ENCODE measurements at regions not wholly inside any gene's neighbourhood (a gene's known extent, or its start where the extent isn't known, plus 50 kb on each side); places are given as distances from the start of the nearest gene placed in this dataset.

DNA sequence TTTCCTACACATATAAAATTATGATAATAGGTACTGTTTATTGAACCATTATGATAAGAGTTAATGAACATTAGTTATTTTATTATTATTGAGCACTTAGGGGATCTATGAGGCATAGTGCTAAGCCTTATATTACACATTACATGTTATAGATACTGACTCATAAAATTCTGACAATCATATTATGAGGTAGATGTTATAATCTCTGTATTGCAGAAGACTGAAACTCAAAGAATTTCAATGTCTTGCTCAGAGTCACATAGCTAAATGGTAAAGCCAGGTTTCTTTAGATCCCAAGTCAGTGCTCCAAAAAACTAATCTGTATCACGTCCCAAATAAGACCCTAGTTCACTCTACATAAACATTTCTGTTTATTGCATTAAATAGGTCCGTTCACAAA lies 207.2 kb upstream of the CNKSR2 start:
- no peak overlapping the region for H3K4me3 ChIP-seq (ENCODE audit: low read depth, low read length)
- TF ChIP-seq, protein P1, sequence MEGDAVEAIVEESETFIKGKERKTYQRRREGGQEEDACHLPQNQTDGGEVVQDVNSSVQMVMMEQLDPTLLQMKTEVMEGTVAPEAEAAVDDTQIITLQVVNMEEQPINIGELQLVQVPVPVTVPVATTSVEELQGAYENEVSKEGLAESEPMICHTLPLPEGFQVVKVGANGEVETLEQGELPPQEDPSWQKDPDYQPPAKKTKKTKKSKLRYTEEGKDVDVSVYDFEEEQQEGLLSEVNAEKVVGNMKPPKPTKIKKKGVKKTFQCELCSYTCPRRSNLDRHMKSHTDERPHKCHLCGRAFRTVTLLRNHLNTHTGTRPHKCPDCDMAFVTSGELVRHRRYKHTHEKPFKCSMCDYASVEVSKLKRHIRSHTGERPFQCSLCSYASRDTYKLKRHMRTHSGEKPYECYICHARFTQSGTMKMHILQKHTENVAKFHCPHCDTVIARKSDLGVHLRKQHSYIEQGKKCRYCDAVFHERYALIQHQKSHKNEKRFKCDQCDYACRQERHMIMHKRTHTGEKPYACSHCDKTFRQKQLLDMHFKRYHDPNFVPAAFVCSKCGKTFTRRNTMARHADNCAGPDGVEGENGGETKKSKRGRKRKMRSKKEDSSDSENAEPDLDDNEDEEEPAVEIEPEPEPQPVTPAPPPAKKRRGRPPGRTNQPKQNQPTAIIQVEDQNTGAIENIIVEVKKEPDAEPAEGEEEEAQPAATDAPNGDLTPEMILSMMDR (IDR thresholded peaks at IDR 0.05; ENCODE audit: low read depth, low read length, missing control alignments), result no peak
- in situ Hi-C loops (cut with HindIII; ENCODE audit: low sequenced_read_pairs), result no loop called here
- no peak for DNase-seq (ENCODE audit: low read depth)

DNA sequence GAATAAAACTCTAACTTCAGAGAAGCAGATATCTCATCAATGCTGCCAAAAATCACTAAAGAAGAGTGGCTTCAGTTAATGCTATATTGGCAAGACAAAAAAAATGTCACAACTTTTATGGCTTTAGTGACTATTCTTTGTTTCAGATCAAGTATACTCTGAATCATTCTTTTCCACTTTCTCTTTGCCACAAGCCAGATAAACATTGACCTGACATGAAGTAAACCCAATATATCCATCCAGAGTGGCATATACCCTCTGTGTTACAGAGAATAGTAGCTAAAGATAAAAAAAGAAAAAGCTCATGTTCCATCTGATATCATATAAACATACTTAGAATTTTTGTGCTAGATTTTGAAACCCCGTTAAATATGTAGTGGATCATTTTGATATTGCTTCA lies 206.7 kb upstream of the CNKSR2 start:
- TF ChIP-seq, protein P1 (IDR thresholded peaks at IDR 0.05; ENCODE audit: low read depth, low read length, missing control alignments), result no peak
- in situ Hi-C loops (cut with HindIII; ENCODE audit: low sequenced_read_pairs), result no loop called here
- no peak overlapping the region for H3K4me3 ChIP-seq (ENCODE audit: low read depth, low read length)
- no peak for DNase-seq (ENCODE audit: low read depth)

DNA sequence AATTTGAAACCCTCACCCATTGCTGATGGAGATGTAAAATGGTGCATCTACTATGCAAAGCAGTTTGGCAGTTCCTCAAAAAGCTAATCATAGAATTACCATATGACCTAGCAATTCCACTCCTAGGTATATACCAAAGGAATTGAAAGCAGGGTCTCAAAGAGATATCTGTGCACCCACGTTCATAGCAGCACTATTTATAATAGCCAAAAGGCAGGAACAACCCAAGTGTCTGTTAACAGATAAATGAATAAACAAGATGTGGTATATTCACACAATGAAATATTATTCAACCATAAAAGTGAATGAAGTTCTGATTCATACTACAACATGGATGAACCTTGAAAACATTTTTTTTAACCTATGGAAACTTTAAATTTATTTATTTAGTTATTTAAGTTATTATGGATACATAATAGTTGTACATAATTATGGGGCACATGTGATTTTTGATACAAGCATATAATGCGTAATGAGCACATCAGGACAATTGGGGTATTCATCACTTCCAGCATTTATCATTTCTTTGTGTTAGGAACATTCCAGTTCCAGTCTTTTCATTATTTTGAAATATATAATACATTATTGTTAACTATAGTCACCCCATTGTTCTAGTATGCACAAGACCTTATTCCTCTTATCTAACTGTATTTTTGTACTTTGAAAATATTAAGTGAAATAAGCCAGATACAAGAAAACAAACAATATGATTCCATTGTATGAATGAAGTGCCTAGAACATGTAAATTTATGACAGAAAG lies 205.6 kb upstream of the CNKSR2 start:
- in situ Hi-C loops (cut with HindIII; ENCODE audit: low sequenced_read_pairs), result no loop called here
- DNase-seq (ENCODE audit: low read depth), result no peak
- H3K4me3 ChIP-seq (ENCODE audit: low read depth, low read length), result no peak overlapping the region
- TF ChIP-seq, protein P1 (IDR thresholded peaks at IDR 0.05; ENCODE audit: low read depth, low read length, missing control alignments), result no peak

DNA sequence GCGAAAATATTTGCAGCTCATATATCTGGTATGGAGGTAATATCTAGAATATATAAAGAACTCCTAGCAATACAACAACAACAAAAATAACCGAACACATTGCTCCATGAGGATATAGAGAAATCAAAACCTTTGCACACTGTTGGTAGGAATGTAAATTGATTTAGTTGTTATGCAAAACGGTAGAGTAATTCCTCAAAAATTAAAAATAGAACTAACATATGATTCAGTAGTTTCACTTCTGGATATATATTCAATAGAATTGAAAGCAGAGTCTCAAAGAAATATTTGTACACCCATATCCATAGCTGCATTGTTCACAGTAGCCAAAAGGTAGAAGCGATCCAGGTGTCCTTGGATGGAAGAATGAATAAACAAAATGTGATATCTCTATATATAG lies 203.0 kb upstream of the CNKSR2 start:
- TF ChIP-seq, protein P1 (IDR thresholded peaks at IDR 0.05; ENCODE audit: low read depth, low read length, missing control alignments), result no peak
- in situ Hi-C loops (cut with HindIII; ENCODE audit: low sequenced_read_pairs), result no loop called here
- H3K4me3 ChIP-seq (ENCODE audit: low read depth, low read length), result no peak overlapping the region
- DNase-seq (ENCODE audit: low read depth), result no peak

DNA sequence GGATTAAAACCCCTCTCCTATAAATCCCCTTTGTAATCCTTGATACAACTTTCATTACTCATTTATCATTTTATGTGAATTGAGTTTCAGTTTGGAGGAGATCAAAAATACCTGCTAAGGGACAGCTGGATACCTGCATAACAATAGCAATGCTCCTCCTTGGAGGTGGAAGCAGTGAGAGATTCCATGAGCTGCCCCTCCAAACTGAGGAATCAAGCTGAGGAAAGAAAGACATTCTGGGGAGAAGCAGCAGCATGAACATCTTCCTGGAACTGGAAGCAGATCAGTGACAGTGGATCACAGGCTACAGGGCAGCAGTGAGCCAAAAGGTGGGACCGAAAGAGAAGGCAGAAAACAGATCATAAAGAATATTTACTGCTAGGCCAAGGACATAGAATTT lies 199.8 kb upstream of the CNKSR2 start:
- H3K4me3 ChIP-seq (ENCODE audit: low read depth, low read length), result no peak overlapping the region
- TF ChIP-seq, protein P1 (IDR thresholded peaks at IDR 0.05; ENCODE audit: low read depth, low read length, missing control alignments), result no peak
- no peak for DNase-seq (ENCODE audit: low read depth)
- in situ Hi-C loops (cut with HindIII; ENCODE audit: low sequenced_read_pairs), result no loop called here

DNA sequence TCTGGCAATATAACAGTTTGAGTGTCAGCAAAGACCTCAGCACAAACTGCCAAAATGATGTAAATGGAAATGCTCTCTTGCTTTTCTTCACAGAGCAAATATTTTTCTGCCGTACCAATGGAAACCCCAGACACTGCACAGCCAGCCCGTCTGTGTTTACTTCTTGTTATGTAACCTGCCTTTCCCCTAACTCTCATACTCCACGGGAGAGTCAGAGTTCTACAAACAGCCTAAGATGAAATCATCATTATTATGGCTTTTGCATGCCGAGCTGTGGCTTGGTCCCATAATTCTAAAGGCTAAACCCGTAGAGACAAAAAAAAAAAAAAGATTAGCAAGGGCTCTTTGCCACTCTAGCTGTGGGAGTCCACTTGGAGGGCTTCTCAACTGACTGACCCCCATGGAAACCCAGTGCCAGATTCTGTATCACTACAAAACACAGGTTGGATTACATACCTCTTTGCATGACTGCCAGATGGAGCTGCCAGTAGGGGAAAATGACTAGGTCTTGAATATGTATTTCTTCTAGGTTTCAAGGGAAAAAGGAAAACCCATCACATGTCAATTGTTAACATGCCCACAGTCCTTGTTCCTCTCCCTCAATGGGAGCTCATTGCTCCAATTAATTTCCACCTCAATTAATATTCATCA lies 197.2 kb upstream of the CNKSR2 start:
- TF ChIP-seq, protein P1 (IDR thresholded peaks at IDR 0.05; ENCODE audit: low read depth, low read length, missing control alignments), result no peak
- no peak for DNase-seq (ENCODE audit: low read depth)
- in situ Hi-C loops (cut with HindIII; ENCODE audit: low sequenced_read_pairs), result no loop called here

More for the DNA sequence above, 197.2 kb upstream of the CNKSR2 start:
- no peak overlapping the region for H3K4me3 ChIP-seq (ENCODE audit: low read depth, low read length)

Data from astrocyte of the cerebellum (primary cell).